GM06990 (cell line): ENCODE measurements at regions not wholly inside any gene's neighbourhood (a gene's known extent, or its start where the extent isn't known, plus 50 kb on each side); places are given as distances from the start of the nearest gene placed in this dataset.

Experiments used
- DNase-seq: peaks from one replicate; pipeline ENCODE4 v3.0.0-alpha.2; 2011; ENCODE audit not compliant: insufficient read length; ENCODE audit errors: extremely low read depth
- H3K27me3 ChIP-seq: replicated peaks from 2 replicates; pipeline ENCODE4 v1.6.0; 2011; ENCODE audit warnings: low read length; ENCODE audit not compliant: control insufficient read depth, insufficient read depth
- H3K36me3 ChIP-seq: 2 replicates; pipeline ENCODE4 v1.5.1; 2011; ENCODE audit warnings: low read length; ENCODE audit not compliant: control insufficient read depth, insufficient read depth
- H3K4me3 ChIP-seq: replicated peaks from 2 replicates; pipeline ENCODE4 v1.5.1; 2011; ENCODE audit warnings: low read depth, mild to moderate bottlenecking, control low read depth, low read length
- TF ChIP-seq, protein P1 (sequence below): IDR thresholded peaks from 2 replicates; pipeline ENCODE4 v1.5.1; 2011; ENCODE audit warnings: low read length, control low read depth, mild to moderate bottlenecking, inconsistent platforms; ENCODE audit not compliant: insufficient read depth, poor library complexity, severe bottlenecking

GRCh38 chr20:39812116-39812515 is 850.0 kb downstream of the DHX35 start:
- TF ChIP-seq, protein P1, sequence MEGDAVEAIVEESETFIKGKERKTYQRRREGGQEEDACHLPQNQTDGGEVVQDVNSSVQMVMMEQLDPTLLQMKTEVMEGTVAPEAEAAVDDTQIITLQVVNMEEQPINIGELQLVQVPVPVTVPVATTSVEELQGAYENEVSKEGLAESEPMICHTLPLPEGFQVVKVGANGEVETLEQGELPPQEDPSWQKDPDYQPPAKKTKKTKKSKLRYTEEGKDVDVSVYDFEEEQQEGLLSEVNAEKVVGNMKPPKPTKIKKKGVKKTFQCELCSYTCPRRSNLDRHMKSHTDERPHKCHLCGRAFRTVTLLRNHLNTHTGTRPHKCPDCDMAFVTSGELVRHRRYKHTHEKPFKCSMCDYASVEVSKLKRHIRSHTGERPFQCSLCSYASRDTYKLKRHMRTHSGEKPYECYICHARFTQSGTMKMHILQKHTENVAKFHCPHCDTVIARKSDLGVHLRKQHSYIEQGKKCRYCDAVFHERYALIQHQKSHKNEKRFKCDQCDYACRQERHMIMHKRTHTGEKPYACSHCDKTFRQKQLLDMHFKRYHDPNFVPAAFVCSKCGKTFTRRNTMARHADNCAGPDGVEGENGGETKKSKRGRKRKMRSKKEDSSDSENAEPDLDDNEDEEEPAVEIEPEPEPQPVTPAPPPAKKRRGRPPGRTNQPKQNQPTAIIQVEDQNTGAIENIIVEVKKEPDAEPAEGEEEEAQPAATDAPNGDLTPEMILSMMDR = no peak

GRCh38 chr20:39810309-39810708 is 848.2 kb downstream of the DHX35 start:
- TF ChIP-seq, protein P1 = no peak
- Histone ChIP-seq H3K36me3 (no peaks in the 10 kb centered on the region), H3K4me3 (no peak overlapping the region), H3K27me3 (no peaks in the 10 kb centered on the region)
- DNase-seq = no peak

More at GRCh38 chr20:39812116-39812515, 850.0 kb downstream of the DHX35 start:
- DNase-seq = no peak
- Histone ChIP-seq H3K27me3 (no peaks in the 10 kb centered on the region), H3K4me3 (no peak overlapping the region), H3K36me3 (no peaks in the 10 kb centered on the region)

DNA sequence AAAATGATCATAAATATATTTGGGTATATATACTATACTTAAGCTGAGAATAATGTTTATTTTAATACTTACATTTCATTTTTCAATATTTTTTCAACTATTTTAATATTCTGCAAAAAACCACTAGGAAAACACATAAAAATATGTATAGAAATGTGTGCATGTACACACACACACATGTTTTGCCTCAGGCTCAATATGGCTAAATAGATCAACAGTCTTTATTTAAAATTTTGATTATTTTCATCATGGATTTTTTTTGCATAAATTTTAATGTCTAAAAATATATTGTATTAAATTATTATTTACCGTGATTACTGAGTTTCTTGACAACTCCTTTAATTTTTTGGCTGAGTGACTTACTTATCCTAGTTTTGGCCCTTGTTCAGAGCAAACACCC is 846.5 kb downstream of the DHX35 start:
- TF ChIP-seq, protein P1 = no peak
- no peak overlapping the region for H3K4me3 ChIP-seq
- no peak for DNase-seq
- no peaks in the 10 kb centered on the region for H3K27me3 ChIP-seq
- no peaks in the 10 kb centered on the region for H3K36me3 ChIP-seq

DNA sequence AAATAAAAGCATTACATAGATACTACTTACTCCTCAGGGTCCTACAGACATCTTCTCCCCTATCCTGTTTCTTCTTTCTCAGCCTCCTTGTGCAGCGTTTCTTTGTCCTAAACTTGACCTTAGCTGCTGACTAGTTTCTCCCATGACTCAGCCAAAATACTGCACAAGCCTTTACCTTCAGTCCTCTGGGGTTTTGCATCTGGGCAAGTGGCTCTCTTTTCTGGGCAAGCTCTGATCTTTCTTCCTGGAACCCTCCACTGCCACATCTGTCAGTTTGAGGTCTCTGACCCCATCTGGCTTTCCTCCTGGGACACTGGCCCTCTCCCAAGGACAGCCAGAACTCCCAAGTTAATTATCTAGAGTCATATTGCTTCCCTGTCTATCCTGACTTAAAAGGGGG is 838.4 kb downstream of the DHX35 start:
- no peak overlapping the region for H3K4me3 ChIP-seq
- DNase-seq = no peak
- H3K36me3 ChIP-seq = no peaks in the 10 kb centered on the region
- TF ChIP-seq, protein P1 = no peak
- no peaks in the 10 kb centered on the region for H3K27me3 ChIP-seq

GRCh38 chr20:39800111-39800510 is 838.0 kb downstream of the DHX35 start:
- no peak overlapping the region for H3K4me3 ChIP-seq
- no peaks in the 10 kb centered on the region for H3K27me3 ChIP-seq
- TF ChIP-seq, protein P1 = no peak
- no peak for DNase-seq
- H3K36me3 ChIP-seq = no peaks in the 10 kb centered on the region

- Histone ChIP-seq H3K36me3 (no peaks in the 10 kb centered on the region), H3K4me3 (no peak overlapping the region), H3K27me3 (no peaks in the 10 kb centered on the region)
- DNase-seq = no peak
- TF ChIP-seq, protein P1 = no peak
These were observed 837.3 kb downstream of the DHX35 start for GRCh38 chr20:39799366-39799965.
